K562 (cell line): ENCODE measurements at regions not wholly inside any gene's neighbourhood (a gene's known extent, or its start where the extent isn't known, plus 50 kb on each side); places are given as distances from the start of the nearest gene placed in this dataset.

Source experiments
- ATAC-seq: fragments of 200-7000 bp; cut with Tn5 transposase; 3 replicates; pipeline ENCODE4 v1.9.1; 2020; ENCODE audit warnings: moderate library complexity
- BruUV-seq: library from RNA; stranded (reverse); fragments of 400-500 nt; replicated peaks from 2 replicates; lab custom pipeline; 2021; lab: Mats Ljungman, UMichigan
- CTCF ChIA-PET: fragments of 300-600 bp; formaldehyde crosslinking; extraction: SDS; loops from one replicate; lab custom pipeline; 2021; ENCODE audit warnings: low intra/inter-chr PET ratio; lab: Yijun Ruan, JAX
- POLR2A ChIA-PET: fragments of 300-600, 350-650 bp; sonication (Branson Sonifier 250); formaldehyde crosslinking; extraction: SDS; loops from one replicate; lab custom pipeline; 2021; ENCODE audit warnings: antibody characterized with exemption, inconsistent platforms; lab: Yijun Ruan, JAX
- DNase-seq, 4 experiments: peaks; one replicate each; pipeline versions ENCODE4 v3.0.0 to v3.0.0-alpha.2; 2011 to 2018; ENCODE audit warnings: low spot score in 3 of 4, mixed read lengths in 3 of 4; ENCODE audit errors: extremely low read depth in 1 of 4
- FAIRE-seq: peaks from 2 replicates; lab custom pipeline; 2011; peaks lifted over from hg19 to GRCh38; lab: Jason Lieb, UNC
- H2AFZ ChIP-seq: 2 replicates; pipeline ENCODE4 v1.6.0; 2011; ENCODE audit warnings: low read depth, low read length, control low read depth, inconsistent platforms
- H3K27ac ChIP-seq: fragments of 200-600 bp; 3 replicates; pipeline ENCODE4 v1.8.0; 2011; ENCODE audit warnings: low read depth, mild to moderate bottlenecking, control low read depth, inconsistent platforms, low read length, moderate library complexity, mixed read lengths; ENCODE audit errors: extremely low read depth
- H3K27me3 ChIP-seq, 2 experiments: fragments of 300-600 bp in 1 of 2; 2 replicates in 1 of 2; 3 replicates in 1 of 2; pipeline versions ENCODE4 v1.6.0 to v1.8.0; 2011; ENCODE audit warnings: inconsistent platforms in 2 of 2, low read length in 2 of 2, mild to moderate bottlenecking in 1 of 2, mixed read lengths in 1 of 2, moderate library complexity in 1 of 2; ENCODE audit not compliant: control insufficient read depth in 2 of 2, insufficient read depth in 2 of 2
- H3K36me3 ChIP-seq: fragments of 300-600 bp; 3 replicates; pipeline ENCODE4 v1.8.0; 2011; ENCODE audit warnings: mild to moderate bottlenecking, low read length, inconsistent platforms; ENCODE audit not compliant: control insufficient read depth, insufficient read depth
- H3K4me1 ChIP-seq, 2 experiments: fragments of 200-600 bp in 1 of 2; replicated peaks in 1 of 2; 2 replicates in 1 of 2; 3 replicates in 1 of 2; pipeline versions ENCODE4 v1.5.1 to v1.8.0; 2011; ENCODE audit warnings: inconsistent platforms in 2 of 2, low read length in 2 of 2, mild to moderate bottlenecking in 1 of 2, mixed read lengths in 1 of 2, moderate library complexity in 1 of 2; ENCODE audit not compliant: control insufficient read depth in 2 of 2, insufficient read depth in 2 of 2
- H3K4me2 ChIP-seq: 2 replicates; pipeline ENCODE4 v1.6.1; 2011; ENCODE audit warnings: low read length, control low read depth, inconsistent platforms, mixed read lengths; ENCODE audit not compliant: insufficient read depth
- H3K4me3 ChIP-seq: fragments of 200-600 bp; sonication (generic), shearing (Covaris generic); 2 replicates; pipeline ENCODE4 v1.5.1; 2016; ENCODE audit warnings: control low read depth, inconsistent platforms
- H3K79me2 ChIP-seq: fragments of 200-600 bp; 3 replicates; pipeline ENCODE4 v1.8.0; 2011; ENCODE audit warnings: low read length, inconsistent platforms; ENCODE audit not compliant: control insufficient read depth, insufficient read depth
- H3K9ac ChIP-seq, 2 experiments: 2 replicates each; pipeline versions ENCODE4 v1.6.0 to v1.6.1; 2011; ENCODE audit warnings: low read depth in 2 of 2, low read length in 2 of 2, control low read depth in 1 of 2, inconsistent platforms in 1 of 2, mild to moderate bottlenecking in 1 of 2, mixed read lengths in 1 of 2; ENCODE audit not compliant: insufficient read depth in 1 of 2
- H3K9me1 ChIP-seq: one replicate; pipeline ENCODE4 v1.6.0; 2011; ENCODE audit warnings: inconsistent platforms, mild to moderate bottlenecking, low read length, moderate library complexity; ENCODE audit not compliant: control insufficient read depth, insufficient read depth
- H3K9me3 ChIP-seq: replicated peaks from 2 replicates; pipeline ENCODE4 v1.5.1; 2011; ENCODE audit warnings: low read depth, low read length, inconsistent platforms; ENCODE audit not compliant: control insufficient read depth, insufficient read depth
- H4K20me1 ChIP-seq: replicated peaks from 2 replicates; pipeline ENCODE4 v1.6.1; 2011; ENCODE audit warnings: low read length, inconsistent platforms, mixed read lengths; ENCODE audit not compliant: control insufficient read depth, insufficient read depth
- CTCF ChIP-seq, 3 experiments: IDR thresholded peaks in 2 of 3; conservative IDR thresholded peaks in 1 of 3; 2 replicates each; pipeline ENCODE4 v1.5.1; 2011 to 2012; ENCODE audit warnings: low read length in 3 of 3, mild to moderate bottlenecking in 3 of 3, control low read depth in 2 of 3, improper control_type of control experiment in 1 of 3, inconsistent platforms in 1 of 3, low read depth in 1 of 3, mixed read lengths in 1 of 3, moderate library complexity in 1 of 3; ENCODE audit not compliant: insufficient read depth in 2 of 3
- DACH1 ChIP-seq: fragments of 450-650 bp; IDR thresholded peaks from 2 replicates; pipeline ENCODE4 v1.6.1; 2018; ENCODE audit not compliant: partially characterized antibody
- KLF16 ChIP-seq: IDR thresholded peaks from 2 replicates; pipeline ENCODE4 v1.6.1; 2016; ENCODE audit warnings: antibody characterized with exemption
- NFYB ChIP-seq: IDR thresholded peaks from 2 replicates; pipeline ENCODE4 v1.6.1; 2011; ENCODE audit warnings: mild to moderate bottlenecking, moderate library complexity; ENCODE audit not compliant: insufficient read length; ENCODE audit errors: extremely low read depth
- NR4A1 ChIP-seq, 2 experiments: fragments of 250-450 bp in 1 of 2; fragments of 450-650 bp in 1 of 2; sonication (Bioruptor Pico) in 1 of 2; IDR thresholded peaks; 2 replicates each; pipeline versions ENCODE4 v1.4.0 to v1.6.1; 2016 to 2020; ENCODE audit warnings: mild to moderate bottlenecking in 2 of 2, missing compliant biosample characterization in 1 of 2, missing genetic modification characterization in 1 of 2, moderate library complexity in 1 of 2
- PKNOX1 ChIP-seq: fragments of 450-650 bp; IDR thresholded peaks from 2 replicates; pipeline ENCODE4 v1.6.1; 2016
- POLR2G ChIP-seq: fragments of 200-400 bp; formaldehyde crosslinking; IDR thresholded peaks from 2 replicates; pipeline ENCODE4 v1.6.1; 2017; ENCODE audit warnings: low read depth, mild to moderate bottlenecking, antibody characterized with exemption, low read length, moderate library complexity
- RBM25 ChIP-seq: fragments of 200-400 bp; formaldehyde crosslinking; IDR thresholded peaks from 2 replicates; pipeline ENCODE4 v1.6.1; 2018; ENCODE audit warnings: low read length, low read depth, moderate library complexity; ENCODE audit not compliant: severe bottlenecking
- SMARCA4 ChIP-seq: fragments of 450-650 bp; IDR thresholded peaks from 2 replicates; pipeline ENCODE4 v1.6.1; 2016
- SRSF9 ChIP-seq: fragments of 200-400 bp; formaldehyde crosslinking; IDR thresholded peaks from 2 replicates; pipeline ENCODE4 v1.6.1; 2017; ENCODE audit warnings: low read depth, low read length, borderline replicate concordance
- STAT5B ChIP-seq: fragments of 250-450 bp; sonication (Bioruptor Pico); IDR thresholded peaks from 2 replicates; pipeline ENCODE4 v1.8.0; 2021; ENCODE audit warnings: mild to moderate bottlenecking, inconsistent platforms
- TCF7L2 ChIP-seq: fragments of 150-350 bp; IDR thresholded peaks from 2 replicates; pipeline ENCODE4 v1.6.1; 2016; ENCODE audit warnings: low read depth, mild to moderate bottlenecking, low read length, moderate library complexity
- TRIM24 ChIP-seq, 2 experiments: fragments of 450-650 bp; IDR thresholded peaks; 2 replicates each; pipeline ENCODE4 v1.6.1; 2016
- ZNF165 ChIP-seq: fragments of 250-450 bp; sonication (Bioruptor Pico); IDR thresholded peaks from 2 replicates; pipeline ENCODE4 v1.4.0; 2020; ENCODE audit warnings: borderline replicate concordance
- ZNF174 ChIP-seq: fragments of 250-450 bp; sonication (Bioruptor Pico); IDR thresholded peaks from 2 replicates; pipeline ENCODE4 v1.4.0; 2020; ENCODE audit warnings: mild to moderate bottlenecking
- ZNF24 ChIP-seq: fragments of 450-650 bp; IDR thresholded peaks from 2 replicates; pipeline ENCODE4 v1.6.1; 2016
- ZNF354B ChIP-seq: fragments of 250-450 bp; sonication (Bioruptor Pico); IDR thresholded peaks from 2 replicates; pipeline ENCODE4 v1.4.0; 2020
- ZNF445 ChIP-seq: fragments of 250-450 bp; sonication (Bioruptor Pico); IDR thresholded peaks from 2 replicates; pipeline ENCODE4 v1.4.0; 2020; ENCODE audit warnings: low read depth, mild to moderate bottlenecking, moderate library complexity
- ZNF584 ChIP-seq: fragments of 200-800 bp; sonication (Bioruptor generic); IDR thresholded peaks from 2 replicates; pipeline ENCODE4 v1.6.1; 2016; ENCODE audit warnings: low read depth, mild to moderate bottlenecking, missing genetic modification characterization, missing compliant biosample characterization
- WGBS: fragments of 100-300 bp; shearing (Covaris generic); methylation state at CpG from one replicate; pipeline ENCODE4 v1.1.6; 2016; ENCODE audit warnings: low coverage, mixed read lengths; ENCODE audit not compliant: insufficient coverage; ENCODE audit errors: missing lambda C conversion rate; 5-methylcytosine and 5-hydroxymethylcytosine counted together
- in situ Hi-C: fragments of 300-500 bp; cut with MboI; formaldehyde crosslinking; loops from 4 replicates; pipeline ENCODE4 v1.15.0; 2018; ENCODE audit warnings: inconsistent platforms, mixed read lengths
- intact Hi-C: fragments of 100-400 bp; cut with micrococcal nuclease; formaldehyde crosslinking; loops from 2 replicates; pipeline ENCODE4 v1.14.2; 2022

- Histone ChIP-seq H3K9me3 (no peaks in the 10 kb centered on the region), H3K27ac (no peak overlapping the region), H3K9ac (no peak overlapping the region), H2AFZ (no peak overlapping the region), H3K36me3 (no peaks in the 10 kb centered on the region), H4K20me1 (no peaks in the 10 kb centered on the region), H3K4me1 (no peaks in the 10 kb centered on the region), H3K4me3 (no peak overlapping the region), H3K27me3 (no peaks in the 10 kb centered on the region), H3K79me2 (no peaks in the 10 kb centered on the region), H3K4me2 (no peak overlapping the region), H3K9me1 (no peaks in the 10 kb centered on the region)
- intact Hi-C loops (no loop called here), in situ Hi-C loops (no loop called here)
- no peak for DNase-seq
- POLR2A ChIA-PET, result no interaction called here
- 0% methylated on average over 1 of the region's 1 CpG for WGBS
- no peak for FAIRE-seq
- no peak for ATAC-seq
- CTCF ChIA-PET, result no interaction called here
- BruUV-seq, result no TSS peak
- TF ChIP-seq ZNF174 (CRISPR knock-in tag) (no peak), ZNF24 (no peak), NFYB (no peak), STAT5B (no peak), PKNOX1 (no peak), RBM25 (no peak), DACH1 (no peak), KLF16 (no peak), ZNF354B (CRISPR knock-in tag) (no peak), NR4A1 (CRISPR knock-in tag; IDR thresholded peaks at IDR 0.05) (no peak), NR4A1 (tag; IDR thresholded peaks at IDR 0.05) (no peak), POLR2G (no peak), SMARCA4 (no peak), ZNF584 (CRISPR knock-in tag) (no peak), ZNF165 (CRISPR knock-in tag) (no peak), SRSF9 (no peak), CTCF (IDR thresholded peaks at IDR 0.05 in 2 of 3, conservative IDR thresholded peaks at IDR 0.05 in 1 of 3; ENCODE audit: insufficient read depth in 2 of 3, low read depth in 1 of 3, low read length in 3 of 3) (no peak), TCF7L2 (no peak), TRIM24 (IDR thresholded peaks at IDR 0.05) (no peak), ZNF445 (no peak)
Observed at GRCh38 chr3:168883145-168883544, 780.4 kb downstream of the MECOM start.
